ENCODE measurements at regions not wholly inside any gene's neighbourhood (a gene's known extent, or its start where the extent isn't known, plus 50 kb on each side); places are given as distances from the start of the nearest gene placed in this dataset.
"Not testable (repeated sequence)": the region's sequence is repeated elsewhere in the genome, so short reads cannot be mapped to it uniquely, and the experiment has no call there.

- no peak for DNase-seq (ENCODE audit: low read depth in 2 of 2)
Observed at GRCh38 chrX:109878236-109878635, 124.7 kb upstream of the TMEM164 start.

GRCh38 chrX:109879991-109880390 is 122.9 kb upstream of the TMEM164 start:
- no peak for DNase-seq (ENCODE audit: low read depth in 2 of 2)

- no peak for DNase-seq (ENCODE audit: low read depth in 2 of 2)
Observed at GRCh38 chrX:109880629-109881028, 122.3 kb upstream of the TMEM164 start.

- DNase-seq (ENCODE audit: low read depth in 2 of 2): no peak
Observed at GRCh38 chrX:109886122-109886761, 116.7 kb upstream of the TMEM164 start.

GRCh38 chrX:109889289-109890006 is 113.5 kb upstream of the TMEM164 start:
- DNase-seq (ENCODE audit: low read depth in 2 of 2): no peak

GRCh38 chrX:109890300-109890699 is 112.6 kb upstream of the TMEM164 start:
- no peak for DNase-seq (ENCODE audit: low read depth in 2 of 2)

- peak; percentile 11 to 16 for DNase-seq (ENCODE audit: low read depth in 2 of 2)
Observed at GRCh38 chrX:109890910-109891502, 111.9 kb upstream of the TMEM164 start.

- not testable (repeated sequence) for DNase-seq (ENCODE audit: low read depth in 2 of 2)
Observed at GRCh38 chrX:109896024-109896423, 106.9 kb upstream of the TMEM164 start.

GRCh38 chrX:109902665-109903064 is 100.2 kb upstream of the TMEM164 start:
- no peak for DNase-seq (ENCODE audit: low read depth in 2 of 2)

GRCh38 chrX:109911046-109911445 is 91.9 kb upstream of the TMEM164 start:
- no peak for DNase-seq (ENCODE audit: low read depth in 2 of 2)

GRCh38 chrX:109912993-109913392 is 89.9 kb upstream of the TMEM164 start:
- not testable (repeated sequence) for DNase-seq (ENCODE audit: low read depth in 2 of 2)

GRCh38 chrX:109914114-109914849 is 88.6 kb upstream of the TMEM164 start:
- no peak for DNase-seq (ENCODE audit: low read depth in 2 of 2)

GRCh38 chrX:109918753-109919152 is 84.2 kb upstream of the TMEM164 start:
- no peak for DNase-seq (ENCODE audit: low read depth in 2 of 2)

GRCh38 chrX:109920325-109920724 is 82.6 kb upstream of the TMEM164 start:
- DNase-seq (ENCODE audit: low read depth in 2 of 2): no peak

- no peak for DNase-seq (ENCODE audit: low read depth in 2 of 2)
Observed at GRCh38 chrX:109920868-109921267, 82.0 kb upstream of the TMEM164 start.

- no peak for DNase-seq (ENCODE audit: low read depth in 2 of 2)
Observed at GRCh38 chrX:109922190-109922589, 80.7 kb upstream of the TMEM164 start.

GRCh38 chrX:109925003-109925402 is 77.9 kb upstream of the TMEM164 start:
- DNase-seq (ENCODE audit: low read depth in 2 of 2): not testable (repeated sequence)

- DNase-seq (ENCODE audit: low read depth in 2 of 2): no peak
Observed at GRCh38 chrX:109925656-109926055, 77.3 kb upstream of the TMEM164 start.

GRCh38 chrX:109926118-109926517 is 76.8 kb upstream of the TMEM164 start:
- DNase-seq (ENCODE audit: low read depth in 2 of 2): no peak

- no peak for DNase-seq (ENCODE audit: low read depth in 2 of 2)
Observed at GRCh38 chrX:109926743-109927662, 75.9 kb upstream of the TMEM164 start.

- DNase-seq (ENCODE audit: low read depth in 2 of 2): no peak
Observed at GRCh38 chrX:109927663-109928273, 75.1 kb upstream of the TMEM164 start.

Measured in stimulated activated CD8-positive, alpha-beta memory T cell treated with anti-CD3 and anti-CD28 coated beads, Interleukin-7, amount 100 ng/mL, for 4 hours (primary cell).